ENCODE measurements at regions not wholly inside any gene's neighbourhood (a gene's known extent, or its start where the extent isn't known, plus 50 kb on each side); places are given as distances from the start of the nearest gene placed in this dataset.

GRCh38 chr2:120885749-120886148, 150.1 kb downstream of the GLI2 start:
- DNase-seq = no peak
- H3K27me3 Mint-ChIP-seq (ENCODE audit: unreplicated experiment) = peaks cover 1% of the 10 kb centered on the region
- TF ChIP-seq, protein P1, sequence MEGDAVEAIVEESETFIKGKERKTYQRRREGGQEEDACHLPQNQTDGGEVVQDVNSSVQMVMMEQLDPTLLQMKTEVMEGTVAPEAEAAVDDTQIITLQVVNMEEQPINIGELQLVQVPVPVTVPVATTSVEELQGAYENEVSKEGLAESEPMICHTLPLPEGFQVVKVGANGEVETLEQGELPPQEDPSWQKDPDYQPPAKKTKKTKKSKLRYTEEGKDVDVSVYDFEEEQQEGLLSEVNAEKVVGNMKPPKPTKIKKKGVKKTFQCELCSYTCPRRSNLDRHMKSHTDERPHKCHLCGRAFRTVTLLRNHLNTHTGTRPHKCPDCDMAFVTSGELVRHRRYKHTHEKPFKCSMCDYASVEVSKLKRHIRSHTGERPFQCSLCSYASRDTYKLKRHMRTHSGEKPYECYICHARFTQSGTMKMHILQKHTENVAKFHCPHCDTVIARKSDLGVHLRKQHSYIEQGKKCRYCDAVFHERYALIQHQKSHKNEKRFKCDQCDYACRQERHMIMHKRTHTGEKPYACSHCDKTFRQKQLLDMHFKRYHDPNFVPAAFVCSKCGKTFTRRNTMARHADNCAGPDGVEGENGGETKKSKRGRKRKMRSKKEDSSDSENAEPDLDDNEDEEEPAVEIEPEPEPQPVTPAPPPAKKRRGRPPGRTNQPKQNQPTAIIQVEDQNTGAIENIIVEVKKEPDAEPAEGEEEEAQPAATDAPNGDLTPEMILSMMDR (IDR thresholded peaks at IDR 0.05; ENCODE audit: partially characterized antibody, unreplicated experiment) = no peak
- peaks cover 29% of the 10 kb centered on the region for H3K4me1 Mint-ChIP-seq (ENCODE audit: low read depth, unreplicated experiment)
- no peaks in the 10 kb centered on the region for H3K36me3 Mint-ChIP-seq (ENCODE audit: unreplicated experiment)
- peak overlapping the region; percentile 22 for H3K27ac Mint-ChIP-seq (ENCODE audit: unreplicated experiment)
- H3K4me3 Mint-ChIP-seq (ENCODE audit: unreplicated experiment) = peak overlapping the region; percentile 38
- peaks cover 8% of the 10 kb centered on the region for H3K9me3 Mint-ChIP-seq (ENCODE audit: unreplicated experiment)

GRCh38 chr2:120886534-120887319, 151.1 kb downstream of the GLI2 start:
- Mint-ChIP-seq H3K9me3 (ENCODE audit: unreplicated experiment) (peaks cover 12% of the 10 kb centered on the region), H3K4me3 (ENCODE audit: unreplicated experiment) (no peak overlapping the region), H3K27me3 (ENCODE audit: unreplicated experiment) (peaks cover 1% of the 10 kb centered on the region), H3K36me3 (ENCODE audit: unreplicated experiment) (no peaks in the 10 kb centered on the region), H3K4me1 (ENCODE audit: low read depth, unreplicated experiment) (peaks cover 29% of the 10 kb centered on the region), H3K27ac (ENCODE audit: unreplicated experiment) (peak overlapping the region; percentile 43)
- no peak for DNase-seq
- TF ChIP-seq, protein P1 (IDR thresholded peaks at IDR 0.05; ENCODE audit: partially characterized antibody, unreplicated experiment) = no peak

DNA sequence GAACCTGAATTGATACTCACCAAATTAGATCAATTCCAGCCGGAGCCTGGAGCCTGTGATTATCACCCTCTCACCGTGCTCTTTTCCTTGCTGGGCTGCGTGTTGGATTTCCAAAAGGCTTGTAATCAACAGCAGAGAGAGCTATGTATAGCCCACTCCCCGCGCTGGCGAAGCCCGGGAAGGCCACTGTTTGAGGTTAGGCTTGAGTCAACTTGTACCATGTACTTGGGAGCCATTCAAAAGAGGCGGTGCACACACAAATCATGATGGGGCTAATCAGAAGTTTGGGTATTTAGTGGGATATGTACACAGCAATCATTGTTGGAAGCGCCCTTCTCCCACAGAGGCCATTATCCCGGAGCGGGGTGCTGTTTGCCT, 151.6 kb downstream of the GLI2 start:
- peak overlapping the region; percentile 43 for H3K27ac Mint-ChIP-seq (ENCODE audit: unreplicated experiment)
- peaks cover 29% of the 10 kb centered on the region for H3K4me1 Mint-ChIP-seq (ENCODE audit: low read depth, unreplicated experiment)
- peak overlapping the region; percentile 43 for H3K4me3 Mint-ChIP-seq (ENCODE audit: unreplicated experiment)
- TF ChIP-seq, protein P1 (IDR thresholded peaks at IDR 0.05; ENCODE audit: partially characterized antibody, unreplicated experiment) = no peak
- peaks cover 12% of the 10 kb centered on the region for H3K9me3 Mint-ChIP-seq (ENCODE audit: unreplicated experiment)
- no peak for DNase-seq
- H3K27me3 Mint-ChIP-seq (ENCODE audit: unreplicated experiment) = peaks cover 1% of the 10 kb centered on the region
- H3K36me3 Mint-ChIP-seq (ENCODE audit: unreplicated experiment) = no peaks in the 10 kb centered on the region

- H3K9me3 Mint-ChIP-seq (ENCODE audit: unreplicated experiment) = peaks cover 10% of the 10 kb centered on the region
- H3K36me3 Mint-ChIP-seq (ENCODE audit: unreplicated experiment) = peaks cover 4% of the 10 kb centered on the region
- H3K4me1 Mint-ChIP-seq (ENCODE audit: low read depth, unreplicated experiment) = peaks cover 31% of the 10 kb centered on the region
- TF ChIP-seq, protein P1 (IDR thresholded peaks at IDR 0.05; ENCODE audit: partially characterized antibody, unreplicated experiment) = no peak
- peak overlapping the region; percentile 11 for H3K27ac Mint-ChIP-seq (ENCODE audit: unreplicated experiment)
- peaks cover 1% of the 10 kb centered on the region for H3K27me3 Mint-ChIP-seq (ENCODE audit: unreplicated experiment)
- DNase-seq = no peak
- H3K4me3 Mint-ChIP-seq (ENCODE audit: unreplicated experiment) = peak overlapping the region; percentile 43
These were observed 152.1 kb downstream of the GLI2 start for GRCh38 chr2:120887741-120888231.

DNA sequence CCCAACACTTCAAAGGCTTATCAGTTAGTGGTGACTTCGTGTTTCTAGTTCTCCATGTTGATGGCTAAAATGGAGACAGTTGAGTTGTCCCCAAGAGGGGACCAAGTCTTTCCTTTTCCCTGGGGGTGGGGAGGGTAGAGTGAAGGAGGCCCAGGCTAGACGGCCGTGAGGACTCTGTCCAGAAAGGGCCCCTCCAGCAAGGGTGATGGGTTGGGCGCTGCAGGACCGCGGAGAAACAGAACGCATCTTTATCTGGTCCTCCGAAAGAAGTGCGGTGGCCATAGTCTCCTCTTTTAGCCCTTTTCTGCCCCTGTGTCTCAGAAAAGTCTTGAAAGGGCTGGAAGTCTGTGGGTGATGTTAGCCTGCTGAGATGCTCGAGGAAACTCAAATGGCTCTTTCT, 153.2 kb downstream of the GLI2 start:
- Mint-ChIP-seq H3K27me3 (ENCODE audit: unreplicated experiment) (peaks cover 1% of the 10 kb centered on the region), H3K27ac (ENCODE audit: unreplicated experiment) (no peak overlapping the region), H3K36me3 (ENCODE audit: unreplicated experiment) (peaks cover 5% of the 10 kb centered on the region), H3K4me3 (ENCODE audit: unreplicated experiment) (peak overlapping the region; percentile 38), H3K9me3 (ENCODE audit: unreplicated experiment) (peaks cover 10% of the 10 kb centered on the region), H3K4me1 (ENCODE audit: low read depth, unreplicated experiment) (peaks cover 37% of the 10 kb centered on the region)
- TF ChIP-seq, protein P1 (IDR thresholded peaks at IDR 0.05; ENCODE audit: partially characterized antibody, unreplicated experiment) = no peak
- DNase-seq = no peak
